DND-41 (cell line): ENCODE measurements at regions not wholly inside any gene's neighbourhood (a gene's known extent, or its start where the extent isn't known, plus 50 kb on each side); places are given as distances from the start of the nearest gene placed in this dataset.

Source experiments
- ATAC-seq: fragments of 200-7000 bp; cut with Tn5 transposase; 3 replicates; pipeline ENCODE4 v1.9.1; 2021; ENCODE audit warnings: low read depth; ENCODE audit not compliant: insufficient read depth
- DNase-seq: peaks from one replicate; pipeline ENCODE4 v3.0.0-alpha.2; 2020
- H2AFZ ChIP-seq: 2 replicates; pipeline ENCODE4 v1.6.0; 2012; ENCODE audit warnings: low read depth, low read length
- H3K27ac ChIP-seq: 2 replicates; pipeline ENCODE4 v1.5.1; 2012; ENCODE audit warnings: low read length, inconsistent platforms
- H3K27me3 ChIP-seq: fragments of 200-600 bp; sonication (generic); 2 replicates; pipeline ENCODE4 v1.6.0; 2012; ENCODE audit warnings: low read length, mild to moderate bottlenecking, inconsistent platforms; ENCODE audit not compliant: insufficient read depth, poor library complexity
- H3K36me3 ChIP-seq: 2 replicates; pipeline ENCODE4 v1.5.1; 2012; ENCODE audit warnings: low read length, inconsistent platforms; ENCODE audit not compliant: insufficient read depth
- H3K4me1 ChIP-seq: 2 replicates; pipeline ENCODE4 v1.5.1; 2012; ENCODE audit warnings: mild to moderate bottlenecking, low read length; ENCODE audit not compliant: insufficient read depth
- H3K4me2 ChIP-seq: 2 replicates; pipeline ENCODE4 v1.6.0; 2012; ENCODE audit warnings: mild to moderate bottlenecking, moderate library complexity, low read length, inconsistent platforms; ENCODE audit not compliant: insufficient read depth
- H3K4me3 ChIP-seq, 2 experiments: fragments of 200-600 bp in 1 of 2; shearing (Covaris generic) in 1 of 2; 2 replicates each; pipeline ENCODE4 v1.5.1; 2012 to 2016; ENCODE audit warnings: inconsistent platforms in 2 of 2, low read length in 2 of 2, mild to moderate bottlenecking in 2 of 2, low read depth in 1 of 2, moderate library complexity in 1 of 2
- H3K79me2 ChIP-seq: 2 replicates; pipeline ENCODE4 v1.6.0; 2012; ENCODE audit warnings: low read length, inconsistent platforms; ENCODE audit not compliant: insufficient read depth
- H3K9ac ChIP-seq: 2 replicates; pipeline ENCODE4 v1.6.0; 2012; ENCODE audit warnings: low read depth, mild to moderate bottlenecking, inconsistent platforms, low read length, moderate library complexity
- H3K9me3 ChIP-seq: 2 replicates; pipeline ENCODE4 v1.5.1; 2012; ENCODE audit warnings: low read length, moderate library complexity, mild to moderate bottlenecking, inconsistent platforms; ENCODE audit not compliant: insufficient read depth, severe bottlenecking
- H4K20me1 ChIP-seq: 2 replicates; pipeline ENCODE4 v1.6.0; 2012; ENCODE audit warnings: low read length; ENCODE audit not compliant: insufficient read depth
- CTCF ChIP-seq: IDR thresholded peaks from 2 replicates; pipeline ENCODE4 v1.5.1; 2012; ENCODE audit warnings: borderline replicate concordance, low read length, moderate library complexity, mild to moderate bottlenecking; ENCODE audit not compliant: poor library complexity, severe bottlenecking; ENCODE audit errors: extremely low read depth
- EZH2 ChIP-seq: IDR thresholded peaks from 3 replicates; pipeline ENCODE4 v1.6.1; 2012; ENCODE audit warnings: borderline replicate concordance, low read depth, mild to moderate bottlenecking, moderate library complexity, low read length, inconsistent platforms; ENCODE audit not compliant: severe bottlenecking

GRCh38 chr12:125387206-125387605 is 322.0 kb downstream of the AACS start:
- ATAC-seq (no peak), DNase-seq (no peak)
- no peak overlapping the region for H2AFZ ChIP-seq
- H4K20me1 ChIP-seq: no peaks in the 10 kb centered on the region
- no peak overlapping the region for H3K4me3 ChIP-seq
- H3K36me3 ChIP-seq: no peaks in the 10 kb centered on the region
- no peak overlapping the region for H3K27ac ChIP-seq
- H3K4me1 ChIP-seq: no peaks in the 10 kb centered on the region
- H3K9me3 ChIP-seq: no peaks in the 10 kb centered on the region
- H3K79me2 ChIP-seq: no peaks in the 10 kb centered on the region
- H3K4me2 ChIP-seq: no peak overlapping the region
- TF ChIP-seq EZH2 (no peak), CTCF (no peak)
- no peak overlapping the region for H3K9ac ChIP-seq
- no peaks in the 10 kb centered on the region for H3K27me3 ChIP-seq

GRCh38 chr12:125389061-125389697 is 323.9 kb downstream of the AACS start:
- no peaks in the 10 kb centered on the region for H4K20me1 ChIP-seq
- H3K9ac ChIP-seq: no peak overlapping the region
- H3K4me3 ChIP-seq: no peak overlapping the region
- no peaks in the 10 kb centered on the region for H3K79me2 ChIP-seq
- H3K27me3 ChIP-seq: no peaks in the 10 kb centered on the region
- TF ChIP-seq CTCF: no peak
- TF ChIP-seq EZH2: no peak
- no peak overlapping the region for H2AFZ ChIP-seq
- no peaks in the 10 kb centered on the region for H3K36me3 ChIP-seq
- H3K4me1 ChIP-seq: no peaks in the 10 kb centered on the region
- ATAC-seq (no peak), DNase-seq (no peak)
- H3K4me2 ChIP-seq: no peak overlapping the region
- no peak overlapping the region for H3K27ac ChIP-seq
- no peaks in the 10 kb centered on the region for H3K9me3 ChIP-seq

- Histone ChIP-seq H3K79me2 (no peaks in the 10 kb centered on the region), H3K4me3 (no peak overlapping the region), H4K20me1 (no peaks in the 10 kb centered on the region), H3K27me3 (peaks cover 5% of the 10 kb centered on the region), H3K4me2 (no peak overlapping the region), H3K36me3 (no peaks in the 10 kb centered on the region), H3K9me3 (no peaks in the 10 kb centered on the region), H2AFZ (no peak overlapping the region), H3K9ac (no peak overlapping the region), H3K4me1 (no peaks in the 10 kb centered on the region), H3K27ac (no peak overlapping the region)
- TF ChIP-seq EZH2 (no peak), CTCF (no peak)
- no peak for DNase-seq
- no peak for ATAC-seq
These were observed 328.3 kb downstream of the AACS start for GRCh38 chr12:125393569-125393968.
